GM20431 (cell line): ENCODE measurements at regions not wholly inside any gene's neighbourhood (a gene's known extent, or its start where the extent isn't known, plus 50 kb on each side); places are given as distances from the start of the nearest gene placed in this dataset.
"Not testable (repeated sequence)": the region's sequence is repeated elsewhere in the genome, so short reads cannot be mapped to it uniquely, and the experiment has no call there.

Experiments used
- in situ Hi-C: fragments of 300-500 bp; cut with MseI, MboI; formaldehyde crosslinking; loops from one replicate; pipeline ENCODE4 v1.15.0; 2020; ENCODE audit warnings: low sequenced_read_pairs; ENCODE audit not compliant: unreplicated experiment

- in situ Hi-C loops = no loop called here
Observed at GRCh38 chr6:100322886-100323285, 141.8 kb downstream of the SIM1 start.

GRCh38 chr6:100320686-100321085 lies 144.0 kb downstream of the SIM1 start:
- in situ Hi-C loops = no loop called here

GRCh38 chr6:100317031-100317430 lies 147.7 kb downstream of the SIM1 start:
- in situ Hi-C loops = no loop called here

- in situ Hi-C loops = no loop called here
Observed at GRCh38 chr6:100314186-100314585, 150.5 kb downstream of the SIM1 start.

GRCh38 chr6:100311707-100312251 lies 152.9 kb downstream of the SIM1 start:
- in situ Hi-C loops = no loop called here

- in situ Hi-C loops = no loop called here
Observed at GRCh38 chr6:100309174-100309573, 155.5 kb downstream of the SIM1 start.

- in situ Hi-C loops = no loop called here
Observed at GRCh38 chr6:100307561-100307960, 157.2 kb downstream of the SIM1 start.

- in situ Hi-C loops = no loop called here
Observed at GRCh38 chr6:100305209-100305869, 159.4 kb downstream of the SIM1 start.

- in situ Hi-C loops = no loop called here
Observed at GRCh38 chr6:100304575-100304974, 160.1 kb downstream of the SIM1 start.

GRCh38 chr6:100301731-100302130 lies 163.0 kb downstream of the SIM1 start:
- in situ Hi-C loops = no loop called here

GRCh38 chr6:100300221-100300736 lies 164.4 kb downstream of the SIM1 start:
- in situ Hi-C loops = no loop called here

GRCh38 chr6:100296810-100297544 lies 167.7 kb downstream of the SIM1 start:
- in situ Hi-C loops = no loop called here

- in situ Hi-C loops = not testable (repeated sequence)
Observed at GRCh38 chr6:100295172-100295571, 169.5 kb downstream of the SIM1 start.

- in situ Hi-C loops = no loop called here
Observed at GRCh38 chr6:100289285-100289684, 175.4 kb downstream of the SIM1 start.

GRCh38 chr6:100288311-100288710 lies 176.4 kb downstream of the SIM1 start:
- in situ Hi-C loops = no loop called here

GRCh38 chr6:100283285-100283684 lies 181.4 kb downstream of the SIM1 start:
- in situ Hi-C loops = no loop called here

- in situ Hi-C loops = no loop called here
Observed at GRCh38 chr6:100281471-100281901, 183.2 kb downstream of the SIM1 start.

GRCh38 chr6:100276311-100277057 lies 188.2 kb downstream of the SIM1 start:
- in situ Hi-C loops = no loop called here

GRCh38 chr6:100274147-100274546 lies 190.6 kb downstream of the SIM1 start:
- in situ Hi-C loops = no loop called here

- in situ Hi-C loops = no loop called here
Observed at GRCh38 chr6:100271625-100272024, 193.1 kb downstream of the SIM1 start.
